ENCODE measurements at regions not wholly inside any gene's neighbourhood (a gene's known extent, or its start where the extent isn't known, plus 50 kb on each side); places are given as distances from the start of the nearest gene placed in this dataset.

DNA sequence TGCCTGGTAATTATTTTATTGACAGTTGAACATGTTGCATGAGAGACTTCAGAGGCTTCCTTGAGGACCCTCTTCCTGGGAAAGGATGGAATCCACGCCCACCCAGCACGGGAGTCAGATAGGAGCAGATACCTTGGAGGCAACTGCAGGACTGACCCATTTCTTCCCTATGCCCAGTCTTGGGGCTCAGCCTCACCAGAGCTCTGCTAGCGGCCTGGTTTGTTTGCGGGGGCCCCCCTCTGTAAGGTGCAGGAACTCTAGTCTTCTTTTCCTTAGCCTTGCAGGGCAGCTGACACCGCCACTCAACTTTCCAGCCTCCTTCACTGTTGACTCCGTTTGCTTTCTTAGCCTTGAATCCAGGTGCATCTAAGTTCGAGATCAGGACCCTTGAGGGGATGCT is 1032.8 kb downstream of the BRD1 start:
- TF ChIP-seq, protein P1, sequence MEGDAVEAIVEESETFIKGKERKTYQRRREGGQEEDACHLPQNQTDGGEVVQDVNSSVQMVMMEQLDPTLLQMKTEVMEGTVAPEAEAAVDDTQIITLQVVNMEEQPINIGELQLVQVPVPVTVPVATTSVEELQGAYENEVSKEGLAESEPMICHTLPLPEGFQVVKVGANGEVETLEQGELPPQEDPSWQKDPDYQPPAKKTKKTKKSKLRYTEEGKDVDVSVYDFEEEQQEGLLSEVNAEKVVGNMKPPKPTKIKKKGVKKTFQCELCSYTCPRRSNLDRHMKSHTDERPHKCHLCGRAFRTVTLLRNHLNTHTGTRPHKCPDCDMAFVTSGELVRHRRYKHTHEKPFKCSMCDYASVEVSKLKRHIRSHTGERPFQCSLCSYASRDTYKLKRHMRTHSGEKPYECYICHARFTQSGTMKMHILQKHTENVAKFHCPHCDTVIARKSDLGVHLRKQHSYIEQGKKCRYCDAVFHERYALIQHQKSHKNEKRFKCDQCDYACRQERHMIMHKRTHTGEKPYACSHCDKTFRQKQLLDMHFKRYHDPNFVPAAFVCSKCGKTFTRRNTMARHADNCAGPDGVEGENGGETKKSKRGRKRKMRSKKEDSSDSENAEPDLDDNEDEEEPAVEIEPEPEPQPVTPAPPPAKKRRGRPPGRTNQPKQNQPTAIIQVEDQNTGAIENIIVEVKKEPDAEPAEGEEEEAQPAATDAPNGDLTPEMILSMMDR (IDR thresholded peaks at IDR 0.05; ENCODE audit: insufficient read depth, missing control alignments), result no peak
- FAIRE-seq (no peak), DNase-seq (ENCODE audit: insufficient read length, low spot score) (no peak)

DNA sequence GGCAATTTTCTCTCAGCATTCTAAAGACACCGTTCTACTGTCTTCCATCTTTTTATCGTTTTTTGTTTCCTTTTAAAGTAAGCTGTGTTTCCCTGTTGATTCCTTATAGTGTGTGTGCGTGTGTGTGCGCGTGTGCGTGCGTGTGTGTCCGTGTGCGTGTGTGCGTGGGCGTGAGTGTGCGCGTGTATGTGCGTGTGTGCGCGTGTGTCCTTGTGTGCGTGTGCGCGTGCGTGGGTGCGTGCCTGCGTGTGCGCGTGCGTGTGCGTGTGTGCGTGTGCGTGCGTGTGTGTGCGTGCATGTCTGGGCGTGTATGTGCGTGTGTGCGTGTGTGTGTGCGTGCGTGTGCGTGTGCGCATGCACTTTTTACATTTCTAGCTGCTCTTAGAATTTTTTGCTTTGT is 1033.7 kb downstream of the BRD1 start:
- FAIRE-seq, result no peak

DNA sequence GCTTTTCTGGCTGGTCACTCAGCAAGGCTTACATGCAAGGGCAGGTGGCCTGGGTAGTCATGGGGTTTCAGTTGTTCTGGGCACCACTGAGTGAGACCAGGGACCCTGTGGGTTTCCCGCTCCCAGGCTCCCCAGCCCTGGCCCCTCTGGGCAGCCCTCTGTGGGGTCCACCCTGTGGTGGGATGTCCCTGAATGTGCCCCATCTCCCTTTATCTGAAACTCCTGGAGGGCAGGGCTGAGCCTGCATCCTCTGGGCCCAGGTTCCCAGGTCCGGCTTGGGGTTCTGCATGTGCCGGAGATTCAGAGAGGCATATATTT is 1041.0 kb downstream of the BRD1 start:
- no peak for FAIRE-seq
- DNase-seq (ENCODE audit: insufficient read length, low spot score), result no peak
- TF ChIP-seq, protein P1 (IDR thresholded peaks at IDR 0.05; ENCODE audit: insufficient read depth, missing control alignments), result no peak

More for the DNA sequence above, 1033.7 kb downstream of the BRD1 start:
- TF ChIP-seq, protein P1 (IDR thresholded peaks at IDR 0.05; ENCODE audit: insufficient read depth, missing control alignments), result no peak
- no peak for DNase-seq (ENCODE audit: insufficient read length, low spot score)

DNA sequence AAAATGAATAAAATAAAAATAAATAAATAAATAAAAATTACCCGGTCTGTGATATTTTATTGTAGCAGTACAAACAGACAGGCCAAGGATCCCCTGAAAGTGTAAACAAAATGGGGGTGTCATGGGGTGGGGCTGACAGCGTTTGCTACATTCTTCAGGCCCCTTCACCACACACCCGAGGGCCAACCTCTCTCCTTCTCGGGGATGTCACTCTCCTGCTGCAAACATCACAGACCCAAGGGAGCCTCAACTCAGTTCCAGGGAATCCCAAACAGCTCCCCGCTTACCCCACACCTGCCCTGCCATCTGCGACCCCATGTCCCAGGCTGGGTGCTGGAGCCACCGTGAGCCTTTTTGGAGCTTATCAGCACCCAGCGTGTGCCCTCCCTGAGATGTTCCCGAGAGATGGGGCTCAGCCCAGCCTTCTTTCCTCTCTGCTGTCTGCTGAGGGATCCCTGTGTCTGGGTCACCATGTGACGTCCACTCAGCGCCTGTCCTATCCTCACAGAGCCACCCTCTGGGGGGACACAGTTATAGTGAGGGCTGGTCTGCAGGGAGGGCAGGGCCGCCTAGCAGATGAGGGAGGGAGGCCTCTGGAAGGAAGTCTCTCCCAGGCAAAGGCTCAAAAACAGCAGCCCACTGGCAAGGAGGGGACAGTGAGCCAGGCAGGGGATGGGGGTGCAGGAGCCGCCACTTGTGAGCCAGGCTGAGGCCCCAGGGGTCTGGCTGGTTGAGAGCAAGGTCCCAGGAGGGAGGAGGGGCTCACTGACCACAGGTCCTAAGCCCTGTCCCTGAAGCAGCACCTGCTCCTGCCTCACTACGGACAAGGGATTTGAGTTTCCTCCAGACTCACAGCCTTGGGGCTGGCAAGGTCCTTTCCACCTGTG is 1041.6 kb downstream of the BRD1 start:
- no peak for FAIRE-seq
- DNase-seq (ENCODE audit: insufficient read length, low spot score), result no peak
- TF ChIP-seq, protein P1 (IDR thresholded peaks at IDR 0.05; ENCODE audit: insufficient read depth, missing control alignments), result no peak

DNA sequence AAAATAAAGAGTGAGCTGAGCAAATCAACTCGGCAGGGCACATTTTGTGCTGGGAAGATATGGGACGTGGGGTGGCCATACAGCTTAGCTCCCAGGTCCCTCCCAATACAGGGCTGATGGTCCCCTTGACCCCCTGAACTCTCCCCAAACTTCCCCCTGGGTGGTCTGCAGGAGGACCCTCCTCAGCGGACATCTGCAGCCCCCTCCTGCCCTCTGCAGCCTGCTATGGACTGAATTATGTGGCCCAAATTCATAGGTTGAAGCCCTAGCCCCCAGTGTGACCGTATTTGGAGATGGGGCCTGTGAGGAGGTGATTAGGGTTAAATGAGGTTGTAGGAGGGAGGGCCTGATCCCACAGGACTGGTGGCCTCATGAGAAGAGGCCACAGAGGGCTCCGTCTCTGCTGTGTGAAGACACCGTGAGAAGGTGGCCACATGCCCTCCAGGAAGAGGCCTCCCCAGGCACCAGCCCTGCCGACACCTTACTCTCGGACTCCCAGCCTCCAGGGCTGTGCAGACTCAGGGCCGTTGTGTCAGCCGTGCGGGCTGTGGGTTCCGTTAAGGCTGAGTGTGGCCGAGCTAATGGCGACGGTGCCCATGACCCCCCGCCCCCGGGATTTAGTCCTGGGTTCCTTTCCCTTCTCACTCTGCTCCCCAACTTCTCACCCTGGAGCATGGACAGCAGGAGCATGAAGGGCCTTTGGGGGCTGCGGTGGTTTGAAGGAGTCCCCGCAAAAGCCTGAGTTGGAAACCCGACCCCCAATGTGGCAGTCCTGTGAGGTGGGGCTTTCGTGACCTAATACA is 1042.8 kb downstream of the BRD1 start:
- FAIRE-seq (no peak), DNase-seq (ENCODE audit: insufficient read length, low spot score) (no peak)
- TF ChIP-seq, protein P1 (IDR thresholded peaks at IDR 0.05; ENCODE audit: insufficient read depth, missing control alignments), result no peak

DNA sequence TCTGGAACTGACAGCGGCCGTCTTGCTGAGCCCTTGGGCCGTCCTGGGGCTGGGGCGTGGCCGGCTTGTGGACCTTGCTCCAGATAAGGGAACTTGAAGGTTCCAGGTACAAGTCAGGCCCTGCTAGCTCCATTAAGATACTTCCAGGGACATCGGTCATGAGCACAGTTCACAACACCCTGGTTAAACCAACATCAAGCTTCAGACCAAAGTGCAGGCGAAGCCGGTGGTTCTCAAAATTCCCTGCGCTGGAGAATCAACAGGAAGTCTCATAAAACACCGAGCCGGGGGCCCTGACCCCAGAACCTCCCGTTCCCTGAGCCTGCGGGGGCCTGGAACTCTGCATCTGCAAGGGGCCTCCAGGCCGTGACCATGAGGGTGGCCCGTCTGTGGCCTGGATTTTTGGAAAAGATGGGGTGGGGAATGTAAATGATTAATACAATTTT is 1043.8 kb downstream of the BRD1 start:
- no peak for FAIRE-seq
- DNase-seq (ENCODE audit: insufficient read length, low spot score), result no peak
- TF ChIP-seq, protein P1 (IDR thresholded peaks at IDR 0.05; ENCODE audit: insufficient read depth, missing control alignments), result no peak

Data from D721Med (cell line).